ENCODE measurements at regions not wholly inside any gene's neighbourhood (a gene's known extent, or its start where the extent isn't known, plus 50 kb on each side); places are given as distances from the start of the nearest gene placed in this dataset.

GRCh38 chr5:38069360-38069759, 189.0 kb upstream of the EGFLAM start:
- Histone ChIP-seq H3K27ac (no peak overlapping the region), H3K4me1 (no peaks in the 10 kb centered on the region), H3K4me3 (no peak overlapping the region), H3K36me3 (no peaks in the 10 kb centered on the region), H3K9me3 (no peaks in the 10 kb centered on the region), H3K27me3 (no peaks in the 10 kb centered on the region)
- DNase-seq, result no peak
- WGBS, 2 donors, result 69 to 77% methylated on average over 3 of the region's 3 CpGs
- TF ChIP-seq CTCF (IDR thresholded peaks at IDR 0.05) (no peak), POLR2A (IDR thresholded peaks at IDR 0.05) (no peak), POLR2AphosphoS5 (IDR thresholded peaks at IDR 0.05) (no peak), EP300 (IDR thresholded peaks at IDR 0.05) (no peak)
- ATAC-seq (ENCODE audit: low FRiP score in 2 of 2), result no peak

GRCh38 chr5:38060354-38060753, 198.0 kb upstream of the EGFLAM start:
- 80 to 92% methylated on average over 2 of the region's 2 CpGs for WGBS, 2 donors
- no peak for ATAC-seq (ENCODE audit: low FRiP score in 2 of 2)

GRCh38 chr5:38059876-38060275, 198.5 kb upstream of the EGFLAM start:
- H3K36me3 ChIP-seq, result no peaks in the 10 kb centered on the region
- no peak for ATAC-seq (ENCODE audit: low FRiP score in 2 of 2)
- WGBS, 2 donors, result 85 to 88% methylated on average over 6 of the region's 6 CpGs
- H3K27me3 ChIP-seq, result no peaks in the 10 kb centered on the region
- H3K9me3 ChIP-seq, result no peaks in the 10 kb centered on the region
- no peak overlapping the region for H3K4me3 ChIP-seq
- no peaks in the 10 kb centered on the region for H3K4me1 ChIP-seq
- DNase-seq, result no peak
- TF ChIP-seq CTCF (IDR thresholded peaks at IDR 0.05) (no peak), POLR2A (IDR thresholded peaks at IDR 0.05) (no peak), POLR2AphosphoS5 (IDR thresholded peaks at IDR 0.05) (no peak), EP300 (IDR thresholded peaks at IDR 0.05) (no peak)
- H3K27ac ChIP-seq, result no peak overlapping the region

More at GRCh38 chr5:38060354-38060753, 198.0 kb upstream of the EGFLAM start:
- Histone ChIP-seq H3K27me3 (no peaks in the 10 kb centered on the region), H3K4me1 (no peaks in the 10 kb centered on the region), H3K27ac (no peak overlapping the region), H3K4me3 (no peak overlapping the region), H3K9me3 (no peaks in the 10 kb centered on the region), H3K36me3 (no peaks in the 10 kb centered on the region)
- TF ChIP-seq POLR2AphosphoS5 (IDR thresholded peaks at IDR 0.05), result no peak
- TF ChIP-seq EP300 (IDR thresholded peaks at IDR 0.05), result no peak
- no peak for TF ChIP-seq POLR2A (IDR thresholded peaks at IDR 0.05)
- no peak for TF ChIP-seq CTCF (IDR thresholded peaks at IDR 0.05)
- no peak for DNase-seq

- Histone ChIP-seq H3K4me1 (no peaks in the 10 kb centered on the region), H3K27me3 (no peaks in the 10 kb centered on the region), H3K27ac (no peak overlapping the region), H3K9me3 (no peaks in the 10 kb centered on the region), H3K4me3 (no peak overlapping the region), H3K36me3 (no peaks in the 10 kb centered on the region)
- 76 to 84% methylated on average over 12 of the region's 12 CpGs for WGBS, 2 donors
- TF ChIP-seq POLR2A (IDR thresholded peaks at IDR 0.05), result no peak
- no peak for TF ChIP-seq POLR2AphosphoS5 (IDR thresholded peaks at IDR 0.05)
- ATAC-seq (ENCODE audit: low FRiP score in 2 of 2) (no peak), DNase-seq (no peak)
These were observed 206.4 kb upstream of the EGFLAM start for GRCh38 chr5:38051711-38052511.

- H3K9me3 ChIP-seq, result no peaks in the 10 kb centered on the region
- no peaks in the 10 kb centered on the region for H3K27me3 ChIP-seq
- WGBS, 2 donors, result 74 to 90% methylated on average over 2 to 3 of the region's 3 CpGs
These were observed 208.6 kb upstream of the GDNF start for GRCh38 chr5:38048400-38048799.

More at GRCh38 chr5:38048400-38048799, 208.6 kb upstream of the GDNF start:
- no peaks in the 10 kb centered on the region for H3K4me1 ChIP-seq
- H3K4me3 ChIP-seq, result no peak overlapping the region
- DNase-seq (no peak), ATAC-seq (ENCODE audit: low FRiP score in 2 of 2) (no peak)
- H3K36me3 ChIP-seq, result no peaks in the 10 kb centered on the region
- no peak overlapping the region for H3K27ac ChIP-seq
- TF ChIP-seq EP300 (IDR thresholded peaks at IDR 0.05) (no peak), POLR2A (IDR thresholded peaks at IDR 0.05) (no peak), CTCF (IDR thresholded peaks at IDR 0.05) (no peak), POLR2AphosphoS5 (IDR thresholded peaks at IDR 0.05) (no peak)
